HEK293 (cell line): ENCODE measurements at regions not wholly inside any gene's neighbourhood (a gene's known extent, or its start where the extent isn't known, plus 50 kb on each side); places are given as distances from the start of the nearest gene placed in this dataset.

Experiments used
- CTCF ChIA-PET: fragments of 350-600 bp; formaldehyde crosslinking; extraction: SDS; loops from one replicate; lab custom pipeline; 2021; ENCODE audit warnings: antibody characterized with exemption; lab: Yijun Ruan, JAX
- POLR2A ChIA-PET: fragments of 300-600 bp; formaldehyde crosslinking; extraction: SDS; loops from one replicate; lab custom pipeline; 2020; ENCODE audit warnings: antibody characterized with exemption, inconsistent platforms; lab: Yijun Ruan, JAX
- H3K27ac ChIP-seq: fragments of 200-500 bp; sonication (Bioruptor generic); 2 replicates; pipeline ENCODE4 v1.5.1; 2014; ENCODE audit warnings: low read depth, low read length, control low read depth, inconsistent platforms; ENCODE audit errors: extremely low read depth
- H3K36me3 ChIP-seq, 2 experiments: fragments of 200-500 bp in 1 of 2; sonication (Bioruptor generic) in 1 of 2; 1 replicate in 1 of 2; 2 replicates in 1 of 2; pipeline ENCODE4 v1.5.1; 2014 to 2017; ENCODE audit warnings: inconsistent platforms in 2 of 2, low read length in 2 of 2; ENCODE audit not compliant: control insufficient read depth in 2 of 2, insufficient read depth in 1 of 2
- H3K4me1 ChIP-seq: fragments of 200-500 bp; sonication (Bioruptor generic); 2 replicates; pipeline ENCODE4 v1.5.1; 2014; ENCODE audit warnings: mild to moderate bottlenecking, low read length, inconsistent platforms; ENCODE audit not compliant: control insufficient read depth, insufficient read depth
- H3K4me3 ChIP-seq: 2 replicates; pipeline ENCODE4 v1.5.1; 2011; ENCODE audit warnings: low read depth, mild to moderate bottlenecking, control low read depth, low read length, moderate library complexity
- H3K9me3 ChIP-seq: fragments of 200-500 bp; sonication (Bioruptor generic); 2 replicates; pipeline ENCODE4 v1.5.1; 2014; ENCODE audit warnings: low read depth, low read length, inconsistent platforms; ENCODE audit not compliant: control insufficient read depth, insufficient read depth
- CTCF ChIP-seq: fragments of 450-650 bp; formaldehyde crosslinking; IDR thresholded peaks from 2 replicates; pipeline ENCODE4 v1.5.1; 2016; ENCODE audit warnings: missing biosample characterization, missing genetic modification characterization
- OVOL3 ChIP-seq: fragments of 450-650 bp; formaldehyde crosslinking; IDR thresholded peaks from 2 replicates; pipeline ENCODE4 v1.5.1; 2016; ENCODE audit warnings: missing biosample characterization, missing genetic modification characterization
- PATZ1 ChIP-seq: fragments of 450-650 bp; formaldehyde crosslinking; IDR thresholded peaks from 2 replicates; pipeline ENCODE4 v1.5.1; 2016; ENCODE audit warnings: missing biosample characterization, missing genetic modification characterization
- PRDM1 ChIP-seq: fragments of 450-650 bp; formaldehyde crosslinking; IDR thresholded peaks from 2 replicates; pipeline ENCODE4; 2016; ENCODE audit warnings: missing biosample characterization, missing genetic modification characterization
- ZFP69B ChIP-seq: fragments of 450-650 bp; formaldehyde crosslinking; IDR thresholded peaks from 2 replicates; pipeline ENCODE4 v1.5.1; 2016; ENCODE audit warnings: missing biosample characterization, missing genetic modification characterization
- ZNF112 ChIP-seq: fragments of 450-650 bp; formaldehyde crosslinking; IDR thresholded peaks from 2 replicates; pipeline ENCODE4 v1.5.0; 2017; ENCODE audit warnings: missing biosample characterization, missing genetic modification characterization
- ZNF114 ChIP-seq: fragments of 450-650 bp; formaldehyde crosslinking; IDR thresholded peaks from 2 replicates; pipeline ENCODE4 v1.5.0; 2017; ENCODE audit warnings: missing biosample characterization, missing genetic modification characterization
- ZNF169 ChIP-seq: fragments of 450-650 bp; formaldehyde crosslinking; IDR thresholded peaks from 2 replicates; pipeline ENCODE4 v1.5.1; 2016; ENCODE audit warnings: missing biosample characterization, missing genetic modification characterization
- ZNF366 ChIP-seq: fragments of 450-650 bp; formaldehyde crosslinking; conservative IDR thresholded peaks from 2 replicates; pipeline ENCODE4 v1.5.1; 2016; ENCODE audit warnings: missing biosample characterization, missing genetic modification characterization
- ZNF426 ChIP-seq: fragments of 450-650 bp; formaldehyde crosslinking; IDR thresholded peaks from 2 replicates; pipeline ENCODE4 v1.5.1; 2017; ENCODE audit warnings: missing biosample characterization, missing genetic modification characterization, mild to moderate bottlenecking, inconsistent platforms, moderate library complexity
- ZNF433 ChIP-seq: fragments of 450-650 bp; formaldehyde crosslinking; IDR thresholded peaks from 2 replicates; pipeline ENCODE4 v1.5.1; 2016; ENCODE audit warnings: missing biosample characterization, missing genetic modification characterization, low read depth
- ZNF510 ChIP-seq: fragments of 450-650 bp; formaldehyde crosslinking; IDR thresholded peaks from 2 replicates; pipeline ENCODE4 v1.5.1; 2018; ENCODE audit warnings: mild to moderate bottlenecking, missing genetic modification characterization, missing biosample characterization; ENCODE audit not compliant: insufficient replicate concordance
- ZNF624 ChIP-seq: fragments of 450-650 bp; formaldehyde crosslinking; IDR thresholded peaks from 2 replicates; pipeline ENCODE4 v1.5.1; 2017; ENCODE audit warnings: missing biosample characterization, missing genetic modification characterization
- ZNF639 ChIP-seq: fragments of 450-650 bp; formaldehyde crosslinking; IDR thresholded peaks from 2 replicates; pipeline ENCODE4 v1.5.1; 2016; ENCODE audit warnings: missing biosample characterization, missing genetic modification characterization
- ZNF76 ChIP-seq: fragments of 450-650 bp; formaldehyde crosslinking; IDR thresholded peaks from 2 replicates; pipeline ENCODE4; 2016; ENCODE audit warnings: low read depth, missing biosample characterization, missing genetic modification characterization, borderline replicate concordance
- ZNF776 ChIP-seq: fragments of 450-650 bp; formaldehyde crosslinking; IDR thresholded peaks from 2 replicates; pipeline ENCODE4 v1.5.0; 2017; ENCODE audit warnings: missing biosample characterization, missing genetic modification characterization, borderline replicate concordance
- ZNF792 ChIP-seq: fragments of 450-650 bp; formaldehyde crosslinking; IDR thresholded peaks from 2 replicates; pipeline ENCODE4 v1.5.1; 2016; ENCODE audit warnings: missing biosample characterization, missing genetic modification characterization
- ZSCAN16 ChIP-seq: fragments of 450-650 bp; formaldehyde crosslinking; IDR thresholded peaks from 2 replicates; pipeline ENCODE4 v1.5.1; 2016; ENCODE audit warnings: missing biosample characterization, missing genetic modification characterization

- TF ChIP-seq CTCF (no peak), ZNF792 (tag by site-specific recombination) (no peak), ZNF114 (no peak), OVOL3 (no peak), ZNF112 (no peak)
Measured at GRCh38 chr12:11556682-11557081, 92.8 kb upstream of the ETV6 start (continued).

- Histone ChIP-seq H3K4me3 (no peak overlapping the region), H3K27ac (no peak overlapping the region), H3K36me3 (no peaks in the 10 kb centered on the region), H3K4me1 (no peaks in the 10 kb centered on the region), H3K9me3 (no peaks in the 10 kb centered on the region)
- no peak for TF ChIP-seq ZNF433 (tag by site-specific recombination)
- POLR2A ChIA-PET = no interaction called here
- CTCF ChIA-PET = interaction anchor here (0.6 kb wide), 1 partner anchor 41 kb away, joined by 3 read pairs; no protein-coding TSS in a partner anchor
Measured at GRCh38 chr12:11559626-11560340, 89.7 kb upstream of the ETV6 start.

- no peaks in the 10 kb centered on the region for H3K4me1 ChIP-seq
- H3K4me3 ChIP-seq = no peak overlapping the region
- ChIA-PET CTCF (no interaction called here), POLR2A (no interaction called here)
- no peaks in the 10 kb centered on the region for H3K36me3 ChIP-seq
- no peak for TF ChIP-seq ZNF169 (tag by site-specific recombination)
- TF ChIP-seq ZNF76 = no peak
- TF ChIP-seq ZFP69B (tag by site-specific recombination) = no peak
- no peak for TF ChIP-seq PATZ1 (tag by site-specific recombination)
- no peak overlapping the region for H3K27ac ChIP-seq
- no peaks in the 10 kb centered on the region for H3K9me3 ChIP-seq
Measured at GRCh38 chr12:11561411-11561810, 88.1 kb upstream of the ETV6 start.

- Histone ChIP-seq H3K4me1 (no peaks in the 10 kb centered on the region), H3K4me3 (no peak overlapping the region), H3K9me3 (no peaks in the 10 kb centered on the region), H3K27ac (no peak overlapping the region), H3K36me3 (no peaks in the 10 kb centered on the region)
- ChIA-PET POLR2A (no interaction called here), CTCF (interaction anchor here (0.6 kb wide), 1 partner anchor 1643 kb away, joined by 3 read pairs; no protein-coding TSS in a partner anchor)
- TF ChIP-seq ZNF426 = no peak
- TF ChIP-seq ZNF510 (tag by site-specific recombination) = no peak
- no peak for TF ChIP-seq ZNF776 (tag by site-specific recombination)
- TF ChIP-seq ZNF169 (tag by site-specific recombination) = no peak
- no peak for TF ChIP-seq ZSCAN16 (tag by site-specific recombination)
- no peak for TF ChIP-seq ZNF366 (tag by site-specific recombination)
- no peak for TF ChIP-seq PRDM1
- no peak for TF ChIP-seq PATZ1 (tag by site-specific recombination)
- no peak for TF ChIP-seq ZNF639 (tag by site-specific recombination)
- TF ChIP-seq ZNF624 (tag by site-specific recombination) = no peak
Measured at GRCh38 chr12:11563785-11564739, 85.4 kb upstream of the ETV6 start.
